ENCODE measurements at regions not wholly inside any gene's neighbourhood (a gene's known extent, or its start where the extent isn't known, plus 50 kb on each side); places are given as distances from the start of the nearest gene placed in this dataset.
"Not testable (repeated sequence)": the region's sequence is repeated elsewhere in the genome, so short reads cannot be mapped to it uniquely, and the experiment has no call there.

DNA sequence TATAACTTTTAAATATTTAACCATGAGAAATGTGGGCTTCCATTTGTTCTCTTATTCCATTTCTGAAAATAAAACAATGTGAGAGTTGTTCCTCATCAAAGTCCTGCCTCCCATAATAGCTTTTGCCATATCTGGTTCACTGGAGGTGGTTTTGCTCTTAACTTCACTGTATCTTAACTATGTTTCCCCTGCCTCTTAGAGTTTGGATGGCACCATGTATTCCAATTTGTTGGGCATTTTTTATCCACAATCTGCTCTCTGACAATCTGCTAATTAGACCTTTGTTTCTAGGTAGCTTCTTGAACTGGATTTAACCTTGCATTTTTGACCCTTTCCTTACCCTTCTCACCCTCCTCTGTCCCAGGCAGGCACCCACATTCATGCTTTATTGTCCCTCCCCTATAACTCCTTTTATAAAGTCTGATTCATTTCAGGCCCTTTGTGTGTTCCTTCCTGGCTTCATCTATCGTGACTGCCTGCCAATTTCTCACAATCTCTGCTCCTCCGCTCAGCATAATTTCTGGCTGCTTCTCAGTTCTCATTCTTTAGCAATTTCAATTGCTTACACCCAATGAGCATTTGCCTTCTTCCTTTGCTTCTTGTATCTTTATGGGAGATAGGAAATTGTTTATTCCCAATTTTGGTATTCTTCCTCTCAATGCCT lies 144.2 kb upstream of the ARHGEF26 start:
- no peak for DNase-seq (ENCODE audit: low read depth)

DNA sequence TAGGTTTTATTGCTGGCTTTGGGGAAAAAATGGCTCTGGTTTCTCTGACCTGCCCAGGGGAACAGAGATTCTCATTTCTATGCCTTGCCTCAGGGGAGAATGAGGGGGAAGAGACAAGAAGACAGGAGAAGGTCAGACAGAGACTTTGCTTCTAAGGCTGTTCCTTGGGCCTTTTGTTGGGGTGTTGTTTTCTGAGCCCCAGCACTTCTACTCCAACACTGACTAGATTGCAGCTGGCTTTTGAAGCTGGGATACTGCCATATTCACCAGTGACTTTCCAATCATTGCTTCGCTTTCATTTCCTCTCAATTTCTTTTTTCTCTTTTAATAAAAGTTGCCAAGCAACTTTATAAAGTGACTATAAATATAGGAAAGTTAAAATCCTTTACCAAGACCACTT lies 143.2 kb upstream of the ARHGEF26 start:
- no peak for DNase-seq (ENCODE audit: low read depth)

DNA sequence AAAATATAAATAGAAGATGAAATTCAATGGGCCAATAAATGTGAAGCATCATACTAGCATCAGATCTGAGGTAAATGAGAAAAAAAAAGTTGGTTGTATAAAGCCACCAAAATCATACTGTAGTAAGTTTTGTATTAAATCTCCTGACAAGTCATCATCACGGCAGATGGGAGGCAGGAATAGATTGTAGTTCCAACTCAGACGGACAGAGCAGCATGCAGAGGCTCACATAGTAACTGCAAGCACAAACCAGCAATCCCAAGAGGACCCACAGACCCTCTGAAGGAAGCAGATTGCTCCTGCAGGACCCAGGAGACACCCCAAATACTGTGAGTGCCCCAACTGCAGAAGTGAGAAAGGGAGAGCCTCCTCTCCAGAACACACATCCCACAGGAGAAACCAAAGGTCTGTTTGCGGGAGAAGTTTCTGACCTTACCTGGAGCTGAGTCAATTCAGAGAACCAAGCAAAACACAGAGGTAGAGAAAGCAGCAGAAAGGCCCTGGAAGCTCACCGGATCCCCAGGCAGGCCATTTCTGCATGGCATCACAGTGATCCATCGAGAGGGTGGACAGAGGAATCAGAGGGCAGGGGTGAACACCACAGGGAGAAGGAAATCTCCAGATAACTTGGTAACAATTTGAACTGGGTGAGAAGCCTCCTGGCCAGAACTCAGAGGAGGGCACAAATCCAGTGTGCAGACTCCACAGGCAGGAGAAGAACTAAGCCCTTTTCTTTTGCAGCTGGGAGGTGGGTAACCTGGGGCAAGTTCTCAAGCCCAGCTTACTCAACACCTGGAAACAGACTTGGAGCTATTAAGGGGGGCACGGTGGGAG lies 141.6 kb upstream of the ARHGEF26 start:
- DNase-seq (ENCODE audit: low read depth), result no peak

GRCh38 chr3:153980252-153980590 lies 141.0 kb upstream of the ARHGEF26 start:
- DNase-seq (ENCODE audit: low read depth), result no peak

DNA sequence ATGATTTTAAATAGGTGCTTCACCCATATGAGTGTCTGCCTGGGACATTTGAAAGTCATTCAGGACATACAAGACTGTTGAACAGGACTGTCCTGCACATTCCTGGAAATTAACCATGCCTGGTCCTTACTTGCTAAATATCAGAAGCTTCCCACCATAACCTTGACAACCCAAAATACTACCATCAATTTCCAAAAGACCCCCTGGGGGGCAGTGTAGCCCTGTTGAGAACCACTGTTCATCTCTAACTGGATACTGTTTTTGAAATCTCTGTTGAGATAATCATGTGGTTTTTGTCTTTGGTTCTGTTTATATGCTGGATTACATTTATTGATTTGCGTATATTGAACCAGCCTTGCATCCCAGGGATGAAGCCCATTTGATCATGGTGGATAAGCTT lies 123.8 kb upstream of the ARHGEF26 start:
- not testable (repeated sequence) for DNase-seq (ENCODE audit: low read depth)

- DNase-seq (ENCODE audit: low read depth), result no peak
These were observed 117.5 kb upstream of the ARHGEF26 start for GRCh38 chr3:154003649-154004048.

- no peak for DNase-seq (ENCODE audit: low read depth)
These were observed 110.2 kb upstream of the ARHGEF26 start for GRCh38 chr3:154011036-154011435.

- DNase-seq (ENCODE audit: low read depth), result no peak
These were observed 107.5 kb upstream of the ARHGEF26 start for GRCh38 chr3:154013736-154014135.

- DNase-seq (ENCODE audit: low read depth), result no peak
These were observed 105.9 kb upstream of the ARHGEF26 start for GRCh38 chr3:154015307-154015706.

DNA sequence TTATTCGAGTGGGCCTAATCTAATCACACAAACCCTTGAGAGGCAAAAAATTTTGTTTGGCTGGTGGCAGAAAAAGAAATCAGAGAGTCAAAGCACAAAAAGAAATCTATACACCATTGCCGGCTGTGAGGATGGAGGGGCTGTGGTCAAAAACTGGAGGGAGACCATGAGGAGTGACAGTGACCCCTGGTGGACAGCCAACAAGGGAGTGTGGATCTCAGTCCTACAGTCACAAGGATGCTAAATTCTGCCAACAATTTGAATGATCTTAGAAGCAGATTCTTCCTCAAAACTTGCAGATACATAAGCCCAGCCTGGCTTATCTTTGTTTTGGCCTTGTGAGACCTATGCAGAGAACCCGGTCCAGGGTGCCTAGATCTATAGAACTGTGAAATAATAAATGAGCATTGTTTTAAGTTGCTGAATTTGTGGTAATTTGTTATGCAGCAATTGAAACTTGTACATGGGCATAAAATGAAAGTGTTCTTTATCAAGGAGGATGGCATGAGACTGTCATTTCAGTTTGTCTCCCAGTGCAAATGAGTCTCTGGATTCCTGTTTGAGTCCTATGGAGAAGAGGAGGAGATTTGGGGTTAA lies 103.0 kb upstream of the ARHGEF26 start:
- DNase-seq (ENCODE audit: low read depth), result no peak

- DNase-seq (ENCODE audit: low read depth), result no peak
These were observed 98.6 kb upstream of the ARHGEF26 start for GRCh38 chr3:154022606-154023005.

GRCh38 chr3:154023148-154023547 lies 98.0 kb upstream of the ARHGEF26 start:
- no peak for DNase-seq (ENCODE audit: low read depth)

GRCh38 chr3:154025007-154025406 lies 96.2 kb upstream of the ARHGEF26 start:
- DNase-seq (ENCODE audit: low read depth), result no peak

- no peak for DNase-seq (ENCODE audit: low read depth)
These were observed 91.3 kb upstream of the ARHGEF26 start for GRCh38 chr3:154029926-154030325.

- DNase-seq (ENCODE audit: low read depth), result no peak
These were observed 86.3 kb upstream of the ARHGEF26 start for GRCh38 chr3:154034797-154035330.

DNA sequence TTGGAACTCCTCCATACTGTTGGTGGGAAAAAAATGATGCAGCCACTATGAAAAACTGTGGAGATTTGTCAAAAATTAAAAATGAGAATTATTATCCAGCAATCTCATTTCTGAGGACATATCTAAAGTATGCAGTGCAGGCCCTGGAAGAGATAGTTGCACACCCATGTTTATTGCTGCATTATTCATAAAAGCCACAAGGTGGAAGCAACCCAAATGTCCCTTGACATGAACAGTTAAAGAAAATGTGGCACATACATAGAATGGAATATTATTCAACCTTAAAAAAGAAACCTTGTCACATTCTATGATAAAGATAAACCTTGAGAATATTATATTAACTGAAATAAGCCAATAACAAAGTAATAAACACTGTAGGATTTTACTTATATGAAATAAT lies 80.9 kb upstream of the ARHGEF26 start:
- no peak for DNase-seq (ENCODE audit: low read depth)

DNA sequence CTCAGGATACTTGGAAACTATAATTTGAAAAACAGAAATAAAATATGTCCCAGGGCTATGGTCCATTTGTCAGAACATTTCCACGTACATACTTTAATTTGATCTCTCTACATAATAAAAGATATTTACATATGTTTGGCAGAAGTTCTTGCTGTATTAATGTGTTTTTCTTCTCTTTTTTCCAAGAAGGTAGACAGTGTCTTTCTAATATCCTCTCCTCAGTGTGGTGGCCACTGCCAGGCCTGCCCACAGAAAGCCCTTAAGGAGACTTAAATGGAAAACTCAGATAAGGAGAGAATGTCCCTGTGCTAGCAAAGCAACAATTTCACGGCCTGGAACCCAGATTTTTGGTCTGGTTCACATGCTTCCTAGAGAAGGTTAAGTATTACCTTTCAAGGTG lies 76.5 kb upstream of the ARHGEF26 start:
- no peak for DNase-seq (ENCODE audit: low read depth)

GRCh38 chr3:154050216-154050615 lies 71.0 kb upstream of the ARHGEF26 start:
- DNase-seq (ENCODE audit: low read depth), result no peak

GRCh38 chr3:154050766-154051165 lies 70.4 kb upstream of the ARHGEF26 start:
- no peak for DNase-seq (ENCODE audit: low read depth)

GRCh38 chr3:154059833-154060232 lies 61.4 kb upstream of the ARHGEF26 start:
- no peak for DNase-seq (ENCODE audit: low read depth)

GRCh38 chr3:154060238-154061000 lies 60.8 kb upstream of the ARHGEF26 start:
- no peak for DNase-seq (ENCODE audit: low read depth)

DNA sequence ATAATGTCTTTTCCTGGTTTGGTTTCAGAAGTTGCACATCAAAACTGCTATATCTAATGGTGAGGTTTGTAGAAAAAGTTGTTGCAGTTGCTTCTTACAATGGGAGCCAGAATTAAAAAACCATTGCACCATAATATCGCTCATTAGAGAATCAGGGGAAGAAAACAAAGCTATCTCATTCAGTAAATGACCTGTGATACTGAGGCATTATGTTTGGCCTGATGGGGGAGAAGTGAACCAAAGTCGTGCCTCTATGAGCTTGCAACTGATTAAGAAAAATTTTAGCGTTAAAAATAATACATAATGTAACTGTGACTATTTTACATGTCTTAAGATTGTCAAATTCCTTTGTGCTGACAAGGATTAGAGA lies 60.2 kb upstream of the ARHGEF26 start:
- DNase-seq (ENCODE audit: low read depth), result no peak
